Left ventricle myocardium superior (tissue), 1 donor: ENCODE measurements at regions not wholly inside any gene's neighbourhood (a gene's known extent, or its start where the extent isn't known, plus 50 kb on each side); places are given as distances from the start of the nearest gene placed in this dataset.

Experiments
- ATAC-seq: fragments of 200-7000 bp; cut with Tn5 transposase; one replicate; pipeline ENCODE4 v1.9.1; 2020; ENCODE audit warnings: mild to moderate bottlenecking, moderate library complexity
- DNase-seq: peaks from one replicate; pipeline ENCODE4 v3.0.0-alpha.2; 2020
- intact Hi-C: fragments of 100-400 bp; cut with micrococcal nuclease; formaldehyde crosslinking; loops from one replicate; pipeline ENCODE4 v1.11.0; 2022
- donor health status: DM: no; HTN: yes; CAD: no; lungs with severe emphysema.

DNA sequence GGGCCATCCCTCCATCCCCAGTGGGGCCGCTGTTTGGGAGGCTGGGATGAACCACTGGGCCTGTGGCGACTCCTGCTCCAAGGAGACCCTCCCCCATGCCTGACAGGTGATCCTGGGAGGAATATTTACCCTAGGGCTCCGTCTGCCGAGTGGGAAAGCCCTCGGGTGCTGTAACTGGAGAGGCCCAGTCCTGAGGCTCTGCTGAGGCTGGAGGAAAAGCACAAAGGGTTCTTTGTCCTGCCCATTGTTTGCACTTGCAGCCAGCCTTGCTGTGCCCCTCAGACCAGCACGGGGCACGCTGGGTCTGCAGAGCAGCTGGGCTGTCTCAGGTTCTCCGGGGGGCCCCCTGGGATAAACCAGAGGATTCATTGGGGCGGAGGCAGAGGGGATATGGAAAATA is 321.1 kb downstream of the MN1 start:
- no peak for ATAC-seq
- DNase-seq: no peak
- intact Hi-C loops: no loop called here

DNA sequence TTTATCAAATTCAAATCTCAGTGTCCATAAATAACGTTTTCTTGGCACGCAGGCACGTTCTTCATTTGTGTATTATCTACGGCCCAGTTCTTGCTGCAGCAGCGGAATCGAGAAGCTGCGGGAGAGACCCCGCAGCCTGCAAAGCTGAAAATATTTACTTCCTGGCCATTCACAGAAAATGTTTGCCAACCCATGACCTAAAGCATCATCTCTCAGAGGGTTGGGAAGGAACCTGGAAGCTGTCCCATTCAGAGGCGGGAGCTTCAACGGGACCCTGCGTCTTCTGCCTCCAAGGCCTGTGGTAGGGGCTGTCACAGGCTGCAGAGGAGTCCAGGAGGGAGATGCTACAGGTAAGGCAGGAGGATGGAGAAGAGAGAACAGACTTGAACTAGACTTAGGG is 319.2 kb downstream of the MN1 start:
- DNase-seq: no peak
- intact Hi-C loops: no loop called here
- no peak for ATAC-seq

DNA sequence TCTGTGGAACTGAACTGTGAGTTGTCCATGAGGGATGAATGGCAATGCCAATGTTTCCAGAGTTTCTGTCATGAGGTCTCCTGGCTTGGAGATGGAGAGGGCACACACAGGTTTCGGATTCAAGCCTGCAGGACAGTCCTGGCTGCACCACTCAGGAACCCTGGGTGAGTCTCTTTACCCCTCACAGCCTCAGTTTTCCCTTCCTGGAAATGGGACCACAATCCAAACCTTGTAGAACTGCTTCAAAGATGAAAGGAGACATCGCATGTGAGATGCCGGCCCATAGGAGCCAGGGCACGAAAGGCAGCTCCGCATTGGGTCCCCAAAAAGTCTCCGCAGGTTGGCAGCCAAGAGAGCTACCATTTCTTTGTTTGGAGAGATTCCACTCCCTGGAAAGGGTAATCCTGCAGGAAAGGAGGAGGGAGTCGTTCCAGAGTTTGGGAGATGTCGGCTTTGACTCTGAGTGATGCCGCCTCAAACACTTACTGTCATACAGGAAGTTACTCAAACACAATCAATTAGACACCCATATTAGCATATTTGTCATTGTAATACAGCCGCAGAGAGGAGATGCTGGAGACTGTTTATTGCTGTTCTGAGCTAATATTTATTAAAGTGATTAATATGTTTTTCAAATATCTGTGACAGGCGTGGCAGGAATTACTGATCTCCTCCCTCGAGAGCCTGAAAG is 318.3 kb downstream of the MN1 start:
- no peak for ATAC-seq
- DNase-seq: no peak
- intact Hi-C loops: no loop called here

DNA sequence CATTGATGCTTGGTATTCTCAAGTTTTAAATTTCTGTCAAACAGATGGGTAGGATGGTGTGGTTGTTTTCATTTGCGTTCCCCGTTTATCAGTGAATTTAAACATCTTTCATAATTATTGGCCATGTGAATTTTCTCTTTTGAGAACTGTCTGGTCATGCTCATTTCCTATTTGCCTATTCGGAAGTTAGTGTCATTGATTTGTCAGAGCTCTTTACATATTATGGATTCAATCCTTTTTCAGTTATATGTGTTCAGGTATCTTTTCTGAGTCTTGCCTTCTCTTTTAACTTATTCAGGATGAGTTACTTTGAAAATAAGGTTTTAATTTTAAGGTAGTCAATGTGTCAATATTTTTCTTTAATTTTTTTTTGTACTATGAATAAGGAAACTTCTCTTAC is 315.7 kb downstream of the MN1 start:
- ATAC-seq: no peak
- DNase-seq: no peak
- intact Hi-C loops: no loop called here

DNA sequence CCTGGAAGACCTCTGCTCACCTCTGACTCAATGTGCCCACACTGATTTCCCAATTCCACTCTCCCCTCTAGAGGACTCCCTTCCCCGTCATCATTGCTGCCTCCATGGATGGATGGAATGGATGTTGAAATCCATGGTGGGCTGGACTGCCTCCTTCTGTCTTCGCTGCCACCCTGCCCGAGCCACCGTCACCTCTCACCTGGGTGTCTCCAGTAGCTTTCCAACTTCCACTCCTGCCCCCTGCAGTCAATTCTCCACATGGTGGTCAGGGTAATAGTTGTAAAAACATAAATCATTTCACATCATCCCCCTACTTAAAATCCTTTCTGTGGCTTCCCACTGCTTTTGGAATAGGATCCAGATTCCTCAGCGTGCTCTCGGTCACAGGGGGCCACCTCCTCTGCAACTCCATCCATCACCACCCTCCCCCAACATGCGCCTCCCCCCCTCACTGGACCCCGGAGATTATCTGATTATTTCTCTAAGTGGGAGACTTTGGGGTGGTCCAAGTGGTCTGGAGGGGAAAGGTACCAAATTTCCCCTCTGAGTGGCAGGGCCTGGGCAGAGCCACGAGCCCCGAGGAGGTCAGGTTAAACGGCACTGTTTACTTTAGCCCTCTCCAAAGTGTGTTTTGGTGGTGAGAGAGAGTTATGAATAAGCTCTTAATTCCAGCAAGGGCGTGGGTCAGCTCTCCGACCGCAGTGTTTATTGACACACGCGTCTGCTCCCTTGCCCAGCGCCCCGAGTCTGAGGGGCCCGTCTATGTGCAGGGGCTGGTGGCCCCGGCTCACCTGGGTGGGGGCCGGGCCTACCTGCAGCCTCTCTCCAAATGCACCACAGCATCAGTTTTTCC is 313.7 kb downstream of the MN1 start:
- no peak for DNase-seq
- intact Hi-C loops: no loop called here
- ATAC-seq: no peak

DNA sequence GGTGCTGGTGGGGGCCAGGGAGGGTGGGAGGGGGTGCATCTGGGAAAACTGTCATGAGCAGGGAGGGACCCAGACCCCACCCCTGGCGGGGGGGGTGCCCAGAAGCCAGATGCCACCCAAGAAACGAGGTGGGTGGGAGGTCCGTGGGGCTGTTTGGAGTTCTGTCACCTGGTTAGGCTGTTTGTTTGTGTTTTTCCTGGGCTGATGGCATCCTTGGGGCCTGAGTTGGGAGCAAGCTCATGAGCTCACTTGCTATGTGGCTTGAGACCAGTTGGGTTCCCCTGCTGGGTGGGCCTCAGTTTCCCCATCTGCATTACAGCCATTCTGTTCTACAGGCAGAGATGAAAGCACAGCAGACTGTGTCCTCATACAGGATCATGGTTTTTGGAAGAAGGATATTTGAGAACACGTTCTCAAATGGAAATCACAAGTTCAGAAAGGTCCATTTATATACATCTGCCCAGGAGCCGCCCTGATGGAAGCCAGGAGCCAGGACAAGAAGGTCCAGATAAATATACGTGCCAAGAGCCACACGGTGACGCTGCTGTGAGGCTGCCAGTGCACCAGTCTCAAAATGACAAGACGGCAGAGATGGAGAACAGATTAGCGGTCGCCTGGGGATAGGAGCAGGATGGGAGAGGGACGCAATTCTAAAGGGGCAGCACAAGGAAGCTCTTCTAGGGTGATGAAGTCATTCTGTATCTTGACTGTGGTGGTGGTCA is 312.9 kb downstream of the MN1 start:
- ATAC-seq (no peak), DNase-seq (no peak)
- intact Hi-C loops: no loop called here

DNA sequence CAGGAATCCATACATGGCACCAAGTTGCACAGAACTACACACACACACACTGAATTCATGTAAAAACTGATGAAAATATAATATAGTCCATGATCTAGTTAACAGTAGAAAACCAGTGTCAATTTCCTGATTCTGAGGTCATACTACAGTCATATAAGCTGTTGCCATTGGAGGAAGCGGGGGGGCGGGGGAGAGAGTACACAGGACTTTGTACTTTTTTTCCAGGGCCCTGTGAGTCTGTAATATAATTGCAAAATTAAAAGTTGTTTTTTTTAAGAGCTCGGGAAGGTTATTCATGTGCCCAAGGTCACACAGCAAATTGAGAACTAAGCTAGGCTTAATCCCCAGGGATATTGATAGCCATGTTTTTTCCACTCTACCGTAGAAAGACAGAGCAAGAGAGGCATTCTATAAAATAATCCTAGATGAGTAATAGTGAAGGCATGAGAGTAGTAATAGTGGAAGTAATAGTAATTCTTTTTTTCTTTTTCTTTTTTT is 312.3 kb downstream of the MN1 start:
- ATAC-seq: no peak
- no peak for DNase-seq
- intact Hi-C loops: no loop called here

DNA sequence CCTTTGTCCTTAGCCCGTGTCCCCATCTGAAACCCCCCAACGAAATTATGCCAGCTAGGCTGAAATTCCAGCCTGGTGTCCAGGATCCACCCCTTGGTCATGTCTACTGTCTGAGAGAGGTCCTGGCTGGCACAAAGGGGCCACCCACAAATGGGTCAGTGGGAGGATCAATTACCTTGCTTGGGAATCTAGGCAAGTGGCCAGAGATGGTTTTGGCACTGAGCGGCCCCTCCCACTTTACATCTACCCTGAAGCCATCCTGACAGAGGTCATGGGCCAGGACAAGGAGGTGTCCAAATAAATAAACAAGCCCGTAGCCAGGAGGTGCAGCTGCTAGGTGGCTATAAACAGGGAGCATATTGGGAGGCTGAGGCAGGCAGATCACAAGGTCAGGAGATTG is 311.5 kb downstream of the MN1 start:
- intact Hi-C loops: no loop called here
- DNase-seq: no peak
- ATAC-seq: no peak

DNA sequence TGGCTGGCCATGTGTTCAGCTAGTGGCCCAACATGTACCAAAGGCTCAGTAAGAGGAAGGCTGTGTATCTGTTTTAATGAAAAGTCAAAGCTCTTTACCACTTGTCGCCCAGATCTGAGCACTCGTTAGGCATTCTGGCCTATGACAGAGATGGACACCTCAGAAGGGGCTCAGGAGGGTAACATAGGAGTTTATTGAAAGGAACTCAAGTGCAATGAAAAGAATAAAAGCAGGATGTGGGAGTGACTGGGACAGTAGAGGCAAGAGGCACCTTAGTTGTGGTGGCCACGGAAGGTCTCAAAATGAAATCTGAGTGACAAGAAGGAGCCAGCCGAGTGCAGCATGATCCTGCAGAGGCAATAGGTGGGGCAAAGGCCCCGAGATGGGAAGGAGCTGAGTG is 309.7 kb downstream of the MN1 start:
- no peak for ATAC-seq
- no peak for DNase-seq
- intact Hi-C loops: no loop called here

DNA sequence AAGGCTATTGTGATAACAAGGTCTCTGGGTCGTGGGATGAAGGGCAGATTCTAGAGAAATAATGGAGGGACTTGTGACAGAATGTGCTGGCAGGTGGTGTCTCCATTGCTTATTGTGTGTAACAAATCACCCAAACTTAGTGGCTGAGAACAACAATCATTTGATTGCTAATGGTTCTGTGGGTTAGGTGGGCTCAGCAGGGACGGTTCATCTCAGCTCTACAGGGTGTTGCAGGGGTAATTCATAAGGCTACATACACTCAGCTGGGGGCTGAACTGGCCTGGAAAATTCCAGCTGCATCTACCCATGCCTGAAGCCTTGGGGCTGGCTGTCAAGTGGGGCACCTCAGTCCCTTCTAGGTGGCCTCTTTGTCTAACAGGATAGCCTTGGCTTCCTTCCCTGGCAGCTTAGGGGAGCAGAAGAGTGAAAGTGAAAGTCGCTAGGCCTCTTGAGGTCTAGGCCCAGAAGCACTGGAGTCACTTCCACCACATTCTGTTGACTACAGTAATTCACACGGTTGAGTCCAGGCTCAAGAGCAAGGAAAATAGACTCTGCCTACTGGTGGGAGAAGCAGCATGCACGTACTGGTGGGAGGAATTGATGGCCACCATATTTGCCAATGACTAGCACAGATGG is 308.9 kb downstream of the MN1 start:
- ATAC-seq (no peak), DNase-seq (no peak)
- intact Hi-C loops: no loop called here

DNA sequence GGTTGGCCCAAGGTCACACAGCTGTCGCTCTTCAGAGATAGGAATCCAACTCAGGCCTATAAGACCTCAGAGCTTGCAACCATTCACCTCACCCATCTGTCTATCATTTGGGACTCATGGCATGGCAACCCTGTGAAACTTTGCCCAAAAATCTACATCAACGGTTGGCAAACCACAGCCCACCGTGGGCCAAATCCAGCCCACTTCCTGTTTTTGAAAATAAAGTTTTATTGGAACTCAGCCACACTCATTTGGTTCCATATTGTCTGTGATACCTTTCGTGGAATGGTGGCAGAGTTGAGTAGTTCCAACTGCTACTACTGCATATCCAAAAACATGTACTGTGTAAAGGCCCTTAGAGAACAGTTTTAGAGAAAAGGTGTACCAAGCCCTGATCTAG is 307.8 kb downstream of the MN1 start:
- no peak for ATAC-seq
- intact Hi-C loops: no loop called here
- DNase-seq: no peak

DNA sequence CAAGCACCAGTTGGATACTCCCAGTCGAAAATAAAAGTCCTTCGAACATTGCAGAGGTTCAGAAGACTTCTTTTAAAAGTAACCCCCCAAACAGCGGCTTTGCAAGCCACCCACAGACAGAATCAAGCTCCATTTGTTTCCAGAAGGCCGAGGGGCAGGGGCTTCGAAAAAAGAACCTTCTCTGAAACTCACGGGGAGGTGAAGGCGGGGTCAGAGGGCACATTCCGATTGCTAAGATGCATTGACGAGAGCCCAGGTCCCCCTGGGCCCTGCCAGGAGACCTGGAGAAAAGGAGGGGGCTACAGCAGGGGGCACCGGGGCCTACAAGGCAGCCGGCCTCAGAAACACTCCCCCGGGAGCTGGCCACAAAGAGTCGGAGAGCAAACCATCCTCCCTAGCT is 306.8 kb downstream of the MN1 start:
- ATAC-seq (no peak), DNase-seq (no peak)
- intact Hi-C loops: no loop called here

DNA sequence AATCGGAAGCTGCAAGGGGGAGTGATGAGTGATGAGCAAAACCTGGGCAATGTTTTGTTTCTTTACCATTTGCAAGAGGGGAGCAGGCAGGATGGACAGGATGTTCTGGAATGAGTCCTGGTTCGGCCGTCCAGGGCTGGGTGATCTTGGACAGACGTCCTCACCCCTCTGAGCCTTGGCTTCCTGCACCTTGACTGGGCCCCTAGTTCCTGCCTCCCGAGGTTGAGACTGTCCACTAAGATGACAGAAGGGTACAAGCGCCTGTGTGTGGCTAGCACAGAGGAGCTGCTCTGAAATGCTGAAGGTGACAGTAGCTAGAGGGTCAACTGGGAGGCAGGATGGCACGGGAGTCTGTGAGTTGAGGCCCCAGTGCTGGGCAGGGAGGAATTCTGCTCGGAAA is 306.2 kb downstream of the MN1 start:
- no peak for DNase-seq
- intact Hi-C loops: no loop called here
- ATAC-seq: no peak

DNA sequence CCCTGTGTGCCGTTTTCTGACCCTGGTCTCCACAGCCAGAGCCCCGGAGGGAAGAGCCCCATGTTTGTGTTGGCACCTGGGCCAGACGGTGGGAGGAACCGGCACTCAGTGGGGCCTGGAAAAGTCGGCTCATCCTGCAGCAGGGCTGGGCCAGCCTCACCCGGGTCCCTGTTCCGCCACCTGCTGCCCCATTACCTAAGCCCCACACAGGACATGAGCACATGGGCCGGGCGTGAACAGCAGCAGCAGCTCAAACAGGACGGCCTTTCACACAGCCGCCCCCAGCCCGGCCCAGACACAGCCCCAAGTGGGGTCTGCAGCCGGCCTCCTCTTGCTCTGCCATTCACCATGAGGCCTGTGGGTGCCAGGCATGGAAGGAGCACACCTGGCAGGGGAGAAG is 302.4 kb downstream of the MN1 start:
- intact Hi-C loops: no loop called here
- no peak for DNase-seq
- ATAC-seq: no peak

DNA sequence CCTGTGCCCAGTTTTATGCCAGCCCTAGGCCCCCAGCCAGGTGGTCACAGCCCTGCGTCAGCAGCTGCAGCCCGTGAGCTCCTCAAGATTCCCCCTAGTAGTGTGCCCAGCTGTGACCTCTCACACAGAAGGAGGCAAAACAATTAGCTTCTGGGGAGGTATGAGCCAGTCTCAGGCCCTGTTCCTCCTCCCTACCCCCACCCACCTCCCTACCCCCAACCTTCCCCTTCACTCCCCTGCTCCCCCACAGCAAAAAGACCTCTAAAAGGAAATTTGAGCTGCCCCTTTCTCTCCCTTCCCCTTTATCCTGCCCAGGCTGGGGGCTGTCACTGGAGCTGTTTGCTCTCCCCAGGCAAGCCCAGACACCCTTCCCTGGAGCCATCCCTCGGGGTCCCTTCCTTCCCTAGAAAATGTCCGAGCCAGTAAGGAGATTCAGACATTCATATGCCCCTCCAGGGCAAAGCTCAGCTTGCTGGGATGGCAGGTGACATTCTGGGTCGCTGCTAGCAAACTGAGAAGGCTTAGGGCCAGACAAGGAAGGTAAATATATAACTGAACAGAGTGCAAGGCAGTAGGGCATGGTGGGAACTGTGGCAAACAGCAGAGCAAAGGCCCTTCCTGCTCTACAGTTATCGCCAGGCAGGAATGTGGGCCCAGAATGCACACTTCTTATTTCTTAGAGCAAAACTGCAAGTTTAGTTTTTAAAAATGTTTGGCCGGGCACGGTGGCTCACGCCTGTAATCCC is 300.2 kb downstream of the MN1 start:
- no peak for DNase-seq

DNA sequence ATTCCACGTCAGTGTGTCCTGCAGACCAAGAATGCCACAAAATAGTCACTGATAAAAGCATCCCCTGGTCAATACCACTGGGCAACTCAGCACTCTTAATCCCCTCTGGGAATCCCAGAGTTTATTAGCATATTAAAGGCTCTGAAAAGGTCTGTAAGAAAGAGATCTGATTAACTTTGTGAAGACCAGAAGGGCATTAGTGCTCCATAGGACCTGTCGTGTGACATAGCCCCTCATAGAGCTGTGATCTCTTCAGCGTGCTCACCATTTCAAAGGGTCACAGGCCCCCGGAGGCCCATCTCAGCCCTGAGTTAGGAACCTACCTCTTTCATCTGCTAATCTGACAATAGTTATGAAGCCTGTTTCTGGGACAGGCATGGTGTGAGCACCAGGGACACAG is 299.2 kb downstream of the MN1 start:
- ATAC-seq (no peak), DNase-seq (no peak)
- intact Hi-C loops: no loop called here

More for the DNA sequence above, 300.2 kb downstream of the MN1 start:
- intact Hi-C loops: no loop called here
- ATAC-seq: no peak

DNA sequence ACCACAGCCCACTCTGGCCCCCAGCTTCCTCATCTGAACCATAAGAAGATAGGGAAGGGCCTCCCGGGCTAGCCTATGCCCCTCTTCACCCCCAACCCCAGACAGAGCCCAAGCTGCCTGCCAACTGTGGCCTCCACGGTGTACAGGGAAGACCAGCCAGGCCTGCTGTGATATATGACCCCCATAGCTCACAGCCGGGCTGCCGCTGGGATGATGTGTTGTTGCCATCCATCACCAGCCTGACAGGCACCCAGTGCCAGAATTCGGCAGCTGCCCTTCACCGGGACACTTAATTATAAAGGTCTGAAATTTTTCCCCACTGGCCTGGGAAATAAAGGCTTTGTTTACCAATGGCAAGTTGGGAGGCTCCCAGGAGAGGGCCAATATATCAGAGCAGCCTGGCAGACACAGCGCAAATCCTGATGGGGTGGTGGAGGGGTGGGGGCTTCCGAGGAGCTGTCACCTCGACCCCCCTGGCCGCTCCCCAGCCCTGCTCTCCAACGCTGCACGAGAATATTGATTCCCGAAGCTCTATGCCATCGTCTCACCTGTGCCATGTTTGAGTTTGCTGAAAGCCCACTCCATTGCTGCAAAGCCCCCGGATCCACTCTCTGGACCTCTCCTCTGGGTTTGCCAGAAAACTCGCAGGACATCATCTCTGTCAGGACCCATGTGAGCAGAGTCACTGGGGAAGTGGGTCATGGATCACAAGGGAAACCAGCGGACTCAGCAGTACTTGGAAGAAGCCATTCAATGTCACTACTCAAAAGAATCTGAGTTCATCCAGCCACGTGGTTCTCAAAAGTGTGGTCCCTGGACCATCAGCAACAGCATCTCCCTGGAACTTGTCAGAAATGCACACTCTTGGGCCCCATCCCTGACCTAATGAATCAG is 296.9 kb downstream of the MN1 start:
- ATAC-seq: no peak
- intact Hi-C loops: no loop called here
- no peak for DNase-seq

DNA sequence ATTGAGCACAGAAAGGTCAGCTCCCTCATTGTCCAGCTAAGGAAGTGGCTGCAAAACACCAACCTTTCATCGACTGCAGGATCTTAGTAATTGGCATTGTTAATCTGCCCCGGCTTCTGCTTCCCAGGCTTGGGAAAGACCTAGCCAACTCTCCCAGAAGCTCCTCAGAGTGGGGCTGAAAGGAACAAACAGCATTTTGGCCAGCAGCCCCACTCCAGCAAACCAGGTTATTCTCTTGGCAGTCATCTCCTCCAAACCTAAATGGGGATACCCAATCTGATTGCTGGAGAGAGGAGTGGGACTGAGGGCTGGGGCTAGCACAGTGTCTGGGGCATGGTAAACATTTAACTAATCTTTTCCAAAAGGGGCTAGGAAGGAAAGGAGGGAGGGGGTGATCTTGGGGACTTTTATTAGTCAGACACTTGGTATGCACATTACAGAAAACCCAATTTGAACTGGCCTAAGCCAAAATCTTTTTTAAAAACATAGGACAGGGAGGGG is 294.4 kb downstream of the MN1 start:
- DNase-seq: no peak
- intact Hi-C loops: no loop called here
- peak; percentile 60 for ATAC-seq
